ENCODE measurements at regions not wholly inside any gene's neighbourhood (a gene's known extent, or its start where the extent isn't known, plus 50 kb on each side); places are given as distances from the start of the nearest gene placed in this dataset.

DNA sequence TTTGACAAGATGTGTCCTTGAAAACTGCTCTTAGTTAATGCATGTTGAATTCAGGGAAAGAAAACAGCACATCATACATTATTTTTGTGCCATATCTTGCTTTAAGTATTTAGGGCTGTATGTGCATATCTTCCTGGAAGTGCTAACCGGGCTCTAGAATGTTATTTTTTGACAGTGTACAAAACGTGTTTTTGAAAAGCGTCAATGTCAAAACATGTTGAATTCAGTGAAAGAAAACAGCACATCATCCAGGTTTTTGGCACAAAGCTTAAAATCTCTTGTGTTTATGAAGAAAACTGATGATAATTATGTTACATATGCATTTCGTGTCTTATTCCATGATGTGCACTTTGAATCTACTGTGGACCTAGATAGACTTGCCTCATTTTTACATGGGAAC lies 82.7 kb downstream of the ASCL4 start:
- Histone ChIP-seq H3K9me3 (ENCODE audit: control extremely low read depth in 1 of 3, control insufficient read depth in 2 of 3, insufficient read depth in 1 of 3, low read length in 2 of 3) (no peaks in the 10 kb centered on the region), H3K36me3 (replicated peaks in 1 of 2; ENCODE audit: control extremely low read depth in 1 of 2, control insufficient read depth in 1 of 2, extremely low read depth in 1 of 2, insufficient read depth in 2 of 2, low read length in 1 of 2) (no peaks in the 10 kb centered on the region), H3K9ac (ENCODE audit: low read length) (no peak overlapping the region), H3K27me3 (replicated peaks in 1 of 4; ENCODE audit: control extremely low read depth in 1 of 4, control insufficient read depth in 3 of 4, insufficient read depth in 4 of 4, low read length in 3 of 4) (peaks cover 0 to 7% (median 0%) of the 10 kb centered on the region in 4 experiments), H3K4me3 (ENCODE audit: control extremely low read depth in 1 of 5, extremely low read depth in 1 of 5, insufficient read depth in 1 of 5, low read depth in 2 of 5, low read length in 4 of 5) (no peak overlapping the region), H4K20me1 (ENCODE audit: control insufficient read depth, insufficient read depth, low read length, poor library complexity, severe bottlenecking) (no peaks in the 10 kb centered on the region), H3K27ac (ENCODE audit: low read length in 2 of 2) (no peak overlapping the region), H2AFZ (ENCODE audit: insufficient read depth, low read depth, low read length, poor library complexity, severe bottlenecking) (no peak overlapping the region), H3K79me2 (ENCODE audit: control insufficient read depth, insufficient read depth, low read length) (no peaks in the 10 kb centered on the region), H3K4me1 (ENCODE audit: control insufficient read depth in 2 of 2, insufficient read depth in 2 of 2, low read length in 2 of 2) (no peaks in the 10 kb centered on the region), H3K4me2 (replicated peaks; ENCODE audit: low read depth, low read length, poor library complexity, severe bottlenecking) (no peak overlapping the region)
- ChIA-PET POLR2A (no interaction called here), CTCF (interaction anchor here (0.6 kb wide), 1 partner anchor 30 kb away, joined by 5 read pairs; no protein-coding TSS in a partner anchor)
- ATAC-seq (ENCODE audit: low read depth) (no peak), DNase-seq (no peak)
- intact Hi-C loops (cut with micrococcal nuclease) = no loop called here
- Mint-ChIP-seq H3K27ac (no peak overlapping the region), H3K4me1 (no peaks in the 10 kb centered on the region), H3K9me3 (ENCODE audit: insufficient read depth) (no peaks in the 10 kb centered on the region), H3K4me3 (no peak overlapping the region), H3K27me3 (peaks cover 47% of the 10 kb centered on the region)
- WGBS (ENCODE audit: insufficient coverage) = 90% methylated on average over 3 of the region's 4 CpGs
- TF ChIP-seq EZH2 (IDR thresholded peaks at IDR 0.05; ENCODE audit: borderline replicate concordance, insufficient read depth, low read depth, low read length, poor library complexity, severe bottlenecking) = no peak
- TF ChIP-seq, protein P1, sequence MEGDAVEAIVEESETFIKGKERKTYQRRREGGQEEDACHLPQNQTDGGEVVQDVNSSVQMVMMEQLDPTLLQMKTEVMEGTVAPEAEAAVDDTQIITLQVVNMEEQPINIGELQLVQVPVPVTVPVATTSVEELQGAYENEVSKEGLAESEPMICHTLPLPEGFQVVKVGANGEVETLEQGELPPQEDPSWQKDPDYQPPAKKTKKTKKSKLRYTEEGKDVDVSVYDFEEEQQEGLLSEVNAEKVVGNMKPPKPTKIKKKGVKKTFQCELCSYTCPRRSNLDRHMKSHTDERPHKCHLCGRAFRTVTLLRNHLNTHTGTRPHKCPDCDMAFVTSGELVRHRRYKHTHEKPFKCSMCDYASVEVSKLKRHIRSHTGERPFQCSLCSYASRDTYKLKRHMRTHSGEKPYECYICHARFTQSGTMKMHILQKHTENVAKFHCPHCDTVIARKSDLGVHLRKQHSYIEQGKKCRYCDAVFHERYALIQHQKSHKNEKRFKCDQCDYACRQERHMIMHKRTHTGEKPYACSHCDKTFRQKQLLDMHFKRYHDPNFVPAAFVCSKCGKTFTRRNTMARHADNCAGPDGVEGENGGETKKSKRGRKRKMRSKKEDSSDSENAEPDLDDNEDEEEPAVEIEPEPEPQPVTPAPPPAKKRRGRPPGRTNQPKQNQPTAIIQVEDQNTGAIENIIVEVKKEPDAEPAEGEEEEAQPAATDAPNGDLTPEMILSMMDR (IDR thresholded peaks at IDR 0.05) = no peak

DNA sequence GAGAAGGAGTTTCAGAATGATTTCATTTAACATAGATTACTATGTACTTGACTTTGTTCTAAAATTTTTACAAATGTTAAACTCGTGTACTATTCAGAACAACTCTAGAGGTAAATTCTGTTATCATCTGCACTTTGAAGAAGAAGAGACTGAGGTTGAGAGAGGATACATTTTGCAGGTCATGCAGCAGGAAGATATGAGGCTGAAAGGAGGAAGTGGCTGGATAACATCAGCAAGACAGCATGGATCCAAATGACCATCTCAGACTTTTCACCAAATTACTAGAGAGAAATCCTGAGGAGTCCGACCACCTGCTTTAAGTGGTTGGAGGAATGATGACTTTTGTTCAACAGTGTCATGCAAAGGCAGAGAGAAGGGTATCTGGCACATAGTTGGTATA lies 84.9 kb downstream of the ASCL4 start:
- no peak for DNase-seq
- no peak for TF ChIP-seq EZH2 (IDR thresholded peaks at IDR 0.05; ENCODE audit: borderline replicate concordance, insufficient read depth, low read depth, low read length, poor library complexity, severe bottlenecking)
- TF ChIP-seq, protein P1 (IDR thresholded peaks at IDR 0.05) = no peak
- no peaks in the 10 kb centered on the region for H3K36me3 ChIP-seq (replicated peaks in 1 of 2; ENCODE audit: control extremely low read depth in 1 of 2, control insufficient read depth in 1 of 2, extremely low read depth in 1 of 2, insufficient read depth in 2 of 2, low read length in 1 of 2)
- Mint-ChIP-seq H3K4me1 (no peaks in the 10 kb centered on the region), H3K4me3 (no peak overlapping the region), H3K9me3 (ENCODE audit: insufficient read depth) (no peaks in the 10 kb centered on the region), H3K27me3 (peaks cover 67% of the 10 kb centered on the region), H3K27ac (no peak overlapping the region)
- no peak overlapping the region for H3K4me3 ChIP-seq (ENCODE audit: control extremely low read depth in 1 of 5, extremely low read depth in 1 of 5, insufficient read depth in 1 of 5, low read depth in 2 of 5, low read length in 4 of 5)
- intact Hi-C loops (cut with micrococcal nuclease) = no loop called here
- no peaks in the 10 kb centered on the region for H3K9me3 ChIP-seq (ENCODE audit: control extremely low read depth in 1 of 3, control insufficient read depth in 2 of 3, insufficient read depth in 1 of 3, low read length in 2 of 3)
- ChIA-PET CTCF (no interaction called here), POLR2A (no interaction called here)
- H3K79me2 ChIP-seq (ENCODE audit: control insufficient read depth, insufficient read depth, low read length) = no peaks in the 10 kb centered on the region
- H3K27ac ChIP-seq (ENCODE audit: low read length in 2 of 2) = no peak overlapping the region
- H3K27me3 ChIP-seq (replicated peaks in 1 of 4; ENCODE audit: control extremely low read depth in 1 of 4, control insufficient read depth in 3 of 4, insufficient read depth in 4 of 4, low read length in 3 of 4) = peaks cover 0 to 7% (median 2%) of the 10 kb centered on the region in 4 experiments
- H2AFZ ChIP-seq (ENCODE audit: insufficient read depth, low read depth, low read length, poor library complexity, severe bottlenecking) = no peak overlapping the region
- no peak overlapping the region for H3K4me2 ChIP-seq (replicated peaks; ENCODE audit: low read depth, low read length, poor library complexity, severe bottlenecking)
- H3K4me1 ChIP-seq (ENCODE audit: control insufficient read depth in 2 of 2, insufficient read depth in 2 of 2, low read length in 2 of 2) = no peaks in the 10 kb centered on the region
- H3K9ac ChIP-seq (ENCODE audit: low read length) = no peak overlapping the region
- no peak for ATAC-seq (ENCODE audit: low read depth)
- WGBS (ENCODE audit: insufficient coverage) = no CpG with 5 or more reads among the region's 2 CpGs
- no peaks in the 10 kb centered on the region for H4K20me1 ChIP-seq (ENCODE audit: control insufficient read depth, insufficient read depth, low read length, poor library complexity, severe bottlenecking)
